Fibroblast of skin of right quadriceps (primary cell): ENCODE measurements at regions not wholly inside any gene's neighbourhood (a gene's known extent, or its start where the extent isn't known, plus 50 kb on each side); places are given as distances from the start of the nearest gene placed in this dataset.
"Not testable (repeated sequence)": the region's sequence is repeated elsewhere in the genome, so short reads cannot be mapped to it uniquely, and the experiment has no call there.

Experiments used
- DNase-seq: peaks from one replicate; pipeline ENCODE4 v3.0.0-alpha.2; 2013

- DNase-seq: no peak
Observed at GRCh38 chr21:22292144-22292543, 1293.9 kb downstream of the NCAM2 start.

- no peak for DNase-seq
Observed at GRCh38 chr21:22297575-22297974, 1299.4 kb downstream of the NCAM2 start.

GRCh38 chr21:22311741-22312462 is 1313.7 kb downstream of the NCAM2 start:
- no peak for DNase-seq

GRCh38 chr21:22314963-22315362 is 1316.8 kb downstream of the NCAM2 start:
- no peak for DNase-seq

GRCh38 chr21:22319435-22319834 is 1321.2 kb downstream of the NCAM2 start:
- DNase-seq: no peak

GRCh38 chr21:22342889-22343288 is 1344.7 kb downstream of the NCAM2 start:
- no peak for DNase-seq

GRCh38 chr21:22343303-22343702 is 1345.1 kb downstream of the NCAM2 start:
- DNase-seq: no peak

- no peak for DNase-seq
Observed at GRCh38 chr21:22343721-22344120, 1345.5 kb downstream of the NCAM2 start.

GRCh38 chr21:22345624-22346023 is 1347.4 kb downstream of the NCAM2 start:
- no peak for DNase-seq

- DNase-seq: no peak
Observed at GRCh38 chr21:22346576-22346975, 1348.4 kb downstream of the NCAM2 start.

- DNase-seq: no peak
Observed at GRCh38 chr21:22351076-22351475, 1352.9 kb downstream of the NCAM2 start.

- DNase-seq: no peak
Observed at GRCh38 chr21:22352088-22352487, 1353.9 kb downstream of the NCAM2 start.

- no peak for DNase-seq
Observed at GRCh38 chr21:22355949-22356348, 1357.7 kb downstream of the NCAM2 start.

- DNase-seq: no peak
Observed at GRCh38 chr21:22356663-22357062, 1358.5 kb downstream of the NCAM2 start.

GRCh38 chr21:22359599-22359998 is 1361.4 kb downstream of the NCAM2 start:
- DNase-seq: not testable (repeated sequence)

- DNase-seq: no peak
Observed at GRCh38 chr21:22363504-22363903, 1365.3 kb downstream of the NCAM2 start.

GRCh38 chr21:22364163-22364562 is 1366.0 kb downstream of the NCAM2 start:
- no peak for DNase-seq

- DNase-seq: no peak
Observed at GRCh38 chr21:22374218-22374969, 1376.2 kb downstream of the NCAM2 start.

GRCh38 chr21:22377795-22378194 is 1379.6 kb downstream of the NCAM2 start:
- not testable (repeated sequence) for DNase-seq

- DNase-seq: no peak
Observed at GRCh38 chr21:22393324-22393723, 1395.1 kb downstream of the NCAM2 start.

- DNase-seq: no peak
Observed at GRCh38 chr21:22395965-22396364, 1397.8 kb downstream of the NCAM2 start.

- no peak for DNase-seq
Observed at GRCh38 chr21:22399681-22400514, 1401.7 kb downstream of the NCAM2 start.

- no peak for DNase-seq
Observed at GRCh38 chr21:22409571-22409970, 1411.4 kb downstream of the NCAM2 start.

GRCh38 chr21:22416555-22416954 is 1418.3 kb downstream of the NCAM2 start:
- DNase-seq: no peak
